OCI-LY7 (cell line): ENCODE measurements at regions not wholly inside any gene's neighbourhood (a gene's known extent, or its start where the extent isn't known, plus 50 kb on each side); places are given as distances from the start of the nearest gene placed in this dataset.

ENCODE experiments used
- CTCF ChIP-seq: fragments of 200-600 bp; sonication (generic); conservative IDR thresholded peaks from 2 replicates; pipeline ENCODE4 v1.5.1; 2014; ENCODE audit warnings: mild to moderate bottlenecking, antibody characterized with exemption, low read length, moderate library complexity, mixed read lengths
- EZH2phosphoT487 ChIP-seq: fragments of 200-600 bp; sonication (generic); IDR thresholded peaks from 2 replicates; pipeline ENCODE4 v1.6.1; 2018; ENCODE audit warnings: low read depth, borderline replicate concordance, mild to moderate bottlenecking, mixed run types, antibody characterized with exemption, low read length, moderate library complexity, mixed read lengths

GRCh38 chr6:106794129-106794528 lies 164.8 kb downstream of the QRSL1 start:
- TF ChIP-seq EZH2phosphoT487, result no peak
- TF ChIP-seq CTCF, result no peak
